ENCODE measurements at regions not wholly inside any gene's neighbourhood (a gene's known extent, or its start where the extent isn't known, plus 50 kb on each side); places are given as distances from the start of the nearest gene placed in this dataset.

GRCh38 chr6:19929312-19929711, 92.1 kb downstream of the ID4 start:
- BruUV-seq (replicated peaks), result no TSS peak
- no peak overlapping the region for H3K4me3 ChIP-seq (replicated peaks in 1 of 3; ENCODE audit: insufficient read depth in 1 of 3, low read depth in 1 of 3, low read length in 3 of 3)
- H3K27me3 ChIP-seq (ENCODE audit: control insufficient read depth in 2 of 2, insufficient read depth in 2 of 2, low read length in 2 of 2), result no peaks in the 10 kb centered on the region
- no peak overlapping the region for H2AFZ ChIP-seq (ENCODE audit: low read depth, low read length)
- dilution Hi-C loops (cut with MboI; ENCODE audit: extremely low pct_ligation_motif_present, low sequenced_read_pairs), result no loop called here
- CTCF ChIA-PET, result no interaction called here
- H3K9me1 ChIP-seq (replicated peaks; ENCODE audit: control insufficient read depth, extremely low read depth, insufficient read depth, low read length), result no peaks in the 10 kb centered on the region
- FAIRE-seq (no peak), DNase-seq (ENCODE audit: low read depth, low spot score) (no peak)
- no peaks in the 10 kb centered on the region for H4K20me1 ChIP-seq (replicated peaks; ENCODE audit: control insufficient read depth, extremely low read depth, insufficient read depth, low read length)
- intact Hi-C loops (cut with micrococcal nuclease), result no loop called here
- no peak overlapping the region for H3K9ac ChIP-seq (replicated peaks; ENCODE audit: extremely low read depth, insufficient read depth, low read length)
- peaks cover 2% of the 10 kb centered on the region for H3K9me3 ChIP-seq (replicated peaks; ENCODE audit: control insufficient read depth, insufficient read depth, low read length)
- no peaks in the 10 kb centered on the region for H3K36me3 ChIP-seq (ENCODE audit: control insufficient read depth in 2 of 2, extremely low read depth in 1 of 2, insufficient read depth in 2 of 2, low read length in 2 of 2)
- no peak overlapping the region for H3K4me2 ChIP-seq (ENCODE audit: insufficient read depth, low read length)
- POLR2A ChIA-PET, result no interaction called here
- no peaks in the 10 kb centered on the region for H3K79me2 ChIP-seq (ENCODE audit: control insufficient read depth, insufficient read depth, low read length)
- H3K4me1 ChIP-seq (ENCODE audit: control insufficient read depth, extremely low read depth, insufficient read depth, low read length), result no peaks in the 10 kb centered on the region
- TF ChIP-seq FOS (IDR thresholded peaks at IDR 0.05; ENCODE audit: borderline replicate concordance, insufficient read depth, low read length), result no peak
- TF ChIP-seq GATA2 (IDR thresholded peaks at IDR 0.05; ENCODE audit: insufficient read depth, insufficient read length, low read depth, low read length), result no peak
- TF ChIP-seq EZH2 (IDR thresholded peaks at IDR 0.05; ENCODE audit: borderline replicate concordance, low read depth, low read length, severe bottlenecking), result no peak
- no peak for TF ChIP-seq MYC (IDR thresholded peaks at IDR 0.05; ENCODE audit: low read depth, low read length)
- TF ChIP-seq CTCF (IDR thresholded peaks at IDR 0.05; ENCODE audit: extremely low read depth in 1 of 2, insufficient read depth in 1 of 2, low read depth in 1 of 2, low read length in 2 of 2), result no peak
- no peak for TF ChIP-seq POLR2A (IDR thresholded peaks at IDR 0.05; ENCODE audit: low read depth, low read length)
- TF ChIP-seq POLR2AphosphoS5 (IDR thresholded peaks at IDR 0.05; ENCODE audit: insufficient read depth, low read depth, low read length), result no peak
- no peak for TF ChIP-seq MAX (IDR thresholded peaks at IDR 0.05; ENCODE audit: insufficient read depth, insufficient read length)
- TF ChIP-seq JUN (IDR thresholded peaks at IDR 0.05; ENCODE audit: borderline replicate concordance, insufficient read depth, insufficient read length, low read depth), result no peak
- no peak overlapping the region for H3K27ac ChIP-seq (ENCODE audit: insufficient read depth, low read depth, low read length)
